HEK293T (cell line): ENCODE measurements at regions not wholly inside any gene's neighbourhood (a gene's known extent, or its start where the extent isn't known, plus 50 kb on each side); places are given as distances from the start of the nearest gene placed in this dataset.

Experiments
- CTCF ChIA-PET: fragments of 350-600 bp; formaldehyde crosslinking; extraction: SDS; loops from one replicate; lab custom pipeline; 2021; ENCODE audit warnings: antibody characterized with exemption, inconsistent platforms; lab: Yijun Ruan, JAX
- POLR2A ChIA-PET: fragments of 350-600 bp; formaldehyde crosslinking; extraction: SDS; loops from one replicate; lab custom pipeline; 2020; ENCODE audit warnings: antibody characterized with exemption, inconsistent platforms; lab: Yijun Ruan, JAX
- DNase-seq: peaks from one replicate; pipeline ENCODE4 v3.0.0; 2012; ENCODE audit warnings: mixed read lengths; ENCODE audit errors: extremely low spot score
- ARNT ChIP-seq: fragments of 450-650 bp; IDR thresholded peaks from 2 replicates; pipeline ENCODE4 v1.6.1; 2017; ENCODE audit warnings: mild to moderate bottlenecking
- BHLHE40 ChIP-seq: fragments of 450-650 bp; IDR thresholded peaks from 2 replicates; pipeline ENCODE4 v1.6.1; 2016; ENCODE audit warnings: mild to moderate bottlenecking, moderate library complexity, borderline replicate concordance
- CTBP1 ChIP-seq: fragments of 450-650 bp; IDR thresholded peaks from 2 replicates; pipeline ENCODE4 v1.6.1; 2016; ENCODE audit warnings: borderline replicate concordance
- ELF4 ChIP-seq: fragments of 450-650 bp; IDR thresholded peaks from 2 replicates; pipeline ENCODE4 v1.6.1; 2017; ENCODE audit warnings: antibody characterized with exemption
- FOXA1 ChIP-seq: fragments of 450-650 bp; IDR thresholded peaks from 2 replicates; pipeline ENCODE4 v1.6.1; 2016; ENCODE audit warnings: mild to moderate bottlenecking
- FOXK2 ChIP-seq: fragments of 450-650 bp; IDR thresholded peaks from 2 replicates; pipeline ENCODE4 v1.6.1; 2016; ENCODE audit warnings: mild to moderate bottlenecking
- FOXM1 ChIP-seq: fragments of 450-650 bp; IDR thresholded peaks from 2 replicates; pipeline ENCODE4 v1.6.1; 2017; ENCODE audit warnings: mild to moderate bottlenecking, borderline replicate concordance
- HDGF ChIP-seq: fragments of 450-650 bp; IDR thresholded peaks from 2 replicates; pipeline ENCODE4 v1.6.1; 2017; ENCODE audit warnings: antibody characterized with exemption, borderline replicate concordance
- L3MBTL2 ChIP-seq: fragments of 450-650 bp; conservative IDR thresholded peaks from 2 replicates; pipeline ENCODE4 v1.6.1; 2016; ENCODE audit warnings: mild to moderate bottlenecking
- LEF1 ChIP-seq: fragments of 450-650 bp; IDR thresholded peaks from 2 replicates; pipeline ENCODE4 v1.6.1; 2017; ENCODE audit warnings: mild to moderate bottlenecking, borderline replicate concordance
- NFRKB ChIP-seq: fragments of 450-650 bp; IDR thresholded peaks from 2 replicates; pipeline ENCODE4 v1.6.1; 2016; ENCODE audit warnings: mild to moderate bottlenecking, moderate library complexity
- PKNOX1 ChIP-seq: fragments of 450-650 bp; IDR thresholded peaks from 2 replicates; pipeline ENCODE4 v1.6.1; 2016
- SP1 ChIP-seq: fragments of 450-650 bp; IDR thresholded peaks from 2 replicates; pipeline ENCODE4 v1.6.1; 2017
- SUZ12 ChIP-seq: fragments of 450-650 bp; IDR thresholded peaks from 2 replicates; pipeline ENCODE4 v1.6.1; 2016; ENCODE audit warnings: mild to moderate bottlenecking
- TARDBP ChIP-seq: fragments of 450-650 bp; IDR thresholded peaks from 2 replicates; pipeline ENCODE4 v1.6.1; 2016
- ZNF384 ChIP-seq: fragments of 450-650 bp; IDR thresholded peaks from 2 replicates; pipeline ENCODE4 v1.6.1; 2016

GRCh38 chr2:53476834-53477233, 290.8 kb upstream of the CHAC2 start:
- ChIA-PET POLR2A (no interaction called here), CTCF (no interaction called here)
- DNase-seq: no peak
- no peak for TF ChIP-seq NFRKB
- no peak for TF ChIP-seq SUZ12
- TF ChIP-seq ELF4: no peak
- no peak for TF ChIP-seq CTBP1
- TF ChIP-seq L3MBTL2: no peak
- no peak for TF ChIP-seq SP1
- TF ChIP-seq LEF1: no peak
- no peak for TF ChIP-seq FOXA1
- no peak for TF ChIP-seq HDGF
- no peak for TF ChIP-seq TARDBP
- no peak for TF ChIP-seq ZNF384
- no peak for TF ChIP-seq PKNOX1
- TF ChIP-seq BHLHE40: no peak
- no peak for TF ChIP-seq FOXK2

GRCh38 chr2:53475766-53476165, 291.8 kb upstream of the CHAC2 start:
- ChIA-PET CTCF (interaction anchor here (0.6 kb wide), 1 partner anchor 20 kb away, joined by 3 read pairs; no protein-coding TSS in a partner anchor), POLR2A (no interaction called here)
- DNase-seq: no peak
- TF ChIP-seq ZNF384: no peak
- no peak for TF ChIP-seq PKNOX1
- no peak for TF ChIP-seq L3MBTL2
- TF ChIP-seq SP1: no peak
- no peak for TF ChIP-seq FOXM1
- no peak for TF ChIP-seq NFRKB
- no peak for TF ChIP-seq TARDBP
- TF ChIP-seq HDGF: no peak
- TF ChIP-seq LEF1: no peak
- no peak for TF ChIP-seq BHLHE40

- DNase-seq: no peak
- TF ChIP-seq TARDBP: no peak
- no peak for TF ChIP-seq LEF1
- no peak for TF ChIP-seq FOXA1
- TF ChIP-seq SP1: no peak
- TF ChIP-seq ZNF384: no peak
- no peak for TF ChIP-seq HDGF
- no peak for TF ChIP-seq FOXM1
- no peak for TF ChIP-seq ELF4
- no peak for TF ChIP-seq SUZ12
- TF ChIP-seq BHLHE40: no peak
- TF ChIP-seq NFRKB: no peak
- TF ChIP-seq ARNT: no peak
- TF ChIP-seq L3MBTL2: no peak
- TF ChIP-seq CTBP1: no peak
- no peak for TF ChIP-seq PKNOX1
- CTCF ChIA-PET: interaction anchor here (0.6 kb wide), 1 partner anchor 20 kb away, joined by 3 read pairs; no protein-coding TSS in a partner anchor
- POLR2A ChIA-PET: no interaction called here
These were observed 292.3 kb upstream of the CHAC2 start for GRCh38 chr2:53475321-53475720.

- TF ChIP-seq FOXM1 (no peak), L3MBTL2 (no peak), CTBP1 (no peak), ARNT (no peak), NFRKB (no peak), ZNF384 (no peak), BHLHE40 (no peak), HDGF (no peak), FOXK2 (no peak), TARDBP (no peak), SUZ12 (no peak), SP1 (no peak), LEF1 (no peak), ELF4 (no peak), PKNOX1 (no peak), FOXA1 (no peak)
- ChIA-PET POLR2A (no interaction called here), CTCF (interaction anchor here (0.6 kb wide), 1 partner anchor 19 kb away, joined by 3 read pairs; no protein-coding TSS in a partner anchor)
- no peak for DNase-seq
These were observed 292.7 kb upstream of the CHAC2 start for GRCh38 chr2:53474914-53475313.

- TF ChIP-seq L3MBTL2 (no peak), BHLHE40 (no peak), FOXM1 (no peak), CTBP1 (no peak), HDGF (no peak), LEF1 (no peak), ZNF384 (no peak), SUZ12 (no peak), NFRKB (no peak), FOXA1 (no peak), PKNOX1 (no peak)
- DNase-seq: no peak
- POLR2A ChIA-PET: no interaction called here
- CTCF ChIA-PET: interaction anchor here (0.6 to 0.7 kb wide), 2 partner anchors 371 to 738 kb away, joined by 3 to 8 read pairs; no protein-coding TSS in a partner anchor
These were observed 293.8 kb upstream of the CHAC2 start for GRCh38 chr2:53473775-53474311.
